ENCODE measurements at regions not wholly inside any gene's neighbourhood (a gene's known extent, or its start where the extent isn't known, plus 50 kb on each side); places are given as distances from the start of the nearest gene placed in this dataset.
A peak's percentile ranks its signal among the peaks of the same experiment; 100 is the strongest.

- Histone ChIP-seq H3K4me1 (ENCODE audit: control insufficient read depth in 1 of 2, insufficient read depth in 2 of 2, low read length in 2 of 2) (no peaks in the 10 kb centered on the region), H3K36me3 (replicated peaks in 1 of 2; ENCODE audit: control insufficient read depth in 1 of 2, insufficient read depth in 2 of 2, low read length in 2 of 2) (no peaks in the 10 kb centered on the region), H3K27ac (ENCODE audit: low read depth in 1 of 2, low read length in 2 of 2) (no peak overlapping the region), H2AFZ (ENCODE audit: insufficient read depth, low read depth, low read length, poor library complexity, severe bottlenecking) (no peak overlapping the region), H3K79me2 (ENCODE audit: insufficient read depth, low read length) (no peaks in the 10 kb centered on the region), H3K27me3 (ENCODE audit: control insufficient read depth in 2 of 2, insufficient read depth in 2 of 2, low read length in 2 of 2) (no peaks in the 10 kb centered on the region), H3K4me3 (replicated peaks in 1 of 3; ENCODE audit: low read depth in 2 of 3, low read length in 3 of 3) (no peak overlapping the region), H3K9me3 (replicated peaks in 1 of 2; ENCODE audit: control insufficient read depth in 1 of 2, insufficient read depth in 1 of 2, low read length in 2 of 2) (no peaks in the 10 kb centered on the region), H3K9ac (ENCODE audit: insufficient read depth, low read length, poor library complexity, severe bottlenecking) (no peak overlapping the region), H4K20me1 (ENCODE audit: insufficient read depth, low read length) (no peaks in the 10 kb centered on the region), H3K4me2 (replicated peaks; ENCODE audit: extremely low read depth, low read length, poor library complexity, severe bottlenecking) (no peak overlapping the region)
- TF ChIP-seq CTCF (IDR thresholded peaks at IDR 0.05): no peak
- H3K27ac Mint-ChIP-seq: no peak overlapping the region
- no peak for DNase-seq
- no peak overlapping the region for H3K4me3 Mint-ChIP-seq
- H3K36me3 Mint-ChIP-seq: no peaks in the 10 kb centered on the region
- H3K4me1 Mint-ChIP-seq: no peaks in the 10 kb centered on the region
- intact Hi-C loops (cut with micrococcal nuclease): no loop called here
- H3K27me3 Mint-ChIP-seq (ENCODE audit: low read depth in 3 of 3): no peaks in the 10 kb centered on the region
- H3K9me3 Mint-ChIP-seq: peaks cover 0 to 4% (median 1%) of the 10 kb centered on the region in 7 donors
- no CpG with 5 or more reads among the region's 2 CpGs for WGBS (ENCODE audit: insufficient coverage)
Measured at GRCh38 chr2:122447237-122447636, 691.8 kb downstream of the TSN start.

- no peak overlapping the region for H3K9ac ChIP-seq (ENCODE audit: insufficient read depth, low read length, poor library complexity, severe bottlenecking)
- no peaks in the 10 kb centered on the region for H3K27me3 ChIP-seq (ENCODE audit: control insufficient read depth in 2 of 2, insufficient read depth in 2 of 2, low read length in 2 of 2)
- H3K9me3 ChIP-seq (replicated peaks in 1 of 2; ENCODE audit: control insufficient read depth in 1 of 2, insufficient read depth in 1 of 2, low read length in 2 of 2): peaks cover 0 to 5% of the 10 kb centered on the region in 2 donors
- Mint-ChIP-seq H3K36me3 (no peaks in the 10 kb centered on the region), H3K4me3 (no peak overlapping the region), H3K9me3 (peaks cover 0 to 5% (median 2%) of the 10 kb centered on the region in 7 donors), H3K4me1 (no peaks in the 10 kb centered on the region), H3K27me3 (ENCODE audit: low read depth in 3 of 3) (peaks cover 0 to 2% (median 0%) of the 10 kb centered on the region in 3 donors), H3K27ac (no peak overlapping the region)
- no peak overlapping the region for H3K4me3 ChIP-seq (replicated peaks in 1 of 3; ENCODE audit: low read depth in 2 of 3, low read length in 3 of 3)
- no peak for DNase-seq
- H3K79me2 ChIP-seq (ENCODE audit: insufficient read depth, low read length): no peaks in the 10 kb centered on the region
- TF ChIP-seq CTCF (IDR thresholded peaks at IDR 0.05): peak; percentile 63
- no peak overlapping the region for H3K4me2 ChIP-seq (replicated peaks; ENCODE audit: extremely low read depth, low read length, poor library complexity, severe bottlenecking)
- no peaks in the 10 kb centered on the region for H4K20me1 ChIP-seq (ENCODE audit: insufficient read depth, low read length)
- no peak overlapping the region for H3K27ac ChIP-seq (ENCODE audit: low read depth in 1 of 2, low read length in 2 of 2)
- intact Hi-C loops (cut with micrococcal nuclease): no loop called here
- H2AFZ ChIP-seq (ENCODE audit: insufficient read depth, low read depth, low read length, poor library complexity, severe bottlenecking): no peak overlapping the region
- no peaks in the 10 kb centered on the region for H3K36me3 ChIP-seq (replicated peaks in 1 of 2; ENCODE audit: control insufficient read depth in 1 of 2, insufficient read depth in 2 of 2, low read length in 2 of 2)
- no peaks in the 10 kb centered on the region for H3K4me1 ChIP-seq (ENCODE audit: control insufficient read depth in 1 of 2, insufficient read depth in 2 of 2, low read length in 2 of 2)
- 66% methylated on average over 4 of the region's 4 CpGs for WGBS (ENCODE audit: insufficient coverage)
Measured at GRCh38 chr2:122451040-122451439, 695.6 kb downstream of the TSN start.
